SH-SY5Y (cell line): ENCODE measurements at regions not wholly inside any gene's neighbourhood (a gene's known extent, or its start where the extent isn't known, plus 50 kb on each side); places are given as distances from the start of the nearest gene placed in this dataset.

Experiments used
- GATA2 ChIP-seq: IDR thresholded peaks from 2 replicates; pipeline ENCODE4 v1.6.1; 2011; ENCODE audit warnings: mild to moderate bottlenecking, low read depth, low read length
- GATA3 ChIP-seq: IDR thresholded peaks from 2 replicates; pipeline ENCODE4 v1.6.1; 2011; ENCODE audit warnings: low read depth, mild to moderate bottlenecking, low read length, moderate library complexity

- TF ChIP-seq GATA2 (no peak), GATA3 (no peak)
These were observed 772.1 kb upstream of the RBFOX1 start for GRCh38 chr16:6560306-6561100.

GRCh38 chr16:6558661-6559060 is 774.0 kb upstream of the RBFOX1 start:
- TF ChIP-seq GATA3 (no peak), GATA2 (no peak)

- no peak for TF ChIP-seq GATA3
- no peak for TF ChIP-seq GATA2
These were observed 774.5 kb upstream of the RBFOX1 start for GRCh38 chr16:6558126-6558525.

- no peak for TF ChIP-seq GATA2
- no peak for TF ChIP-seq GATA3
These were observed 775.2 kb upstream of the RBFOX1 start for GRCh38 chr16:6557353-6558023.

- TF ChIP-seq GATA3 (no peak), GATA2 (no peak)
These were observed 783.2 kb upstream of the RBFOX1 start for GRCh38 chr16:6549415-6549814.

GRCh38 chr16:6548507-6548906 is 784.1 kb upstream of the RBFOX1 start:
- TF ChIP-seq GATA2 (no peak), GATA3 (no peak)

- no peak for TF ChIP-seq GATA3
- TF ChIP-seq GATA2 = no peak
These were observed 785.5 kb upstream of the RBFOX1 start for GRCh38 chr16:6547131-6547530.

- no peak for TF ChIP-seq GATA2
- TF ChIP-seq GATA3 = no peak
These were observed 787.3 kb upstream of the RBFOX1 start for GRCh38 chr16:6545329-6545728.

- TF ChIP-seq GATA3 (no peak), GATA2 (no peak)
These were observed 791.4 kb upstream of the RBFOX1 start for GRCh38 chr16:6541267-6541666.

- TF ChIP-seq GATA2 (no peak), GATA3 (no peak)
These were observed 796.2 kb upstream of the RBFOX1 start for GRCh38 chr16:6536411-6536810.

GRCh38 chr16:6531067-6531466 is 801.6 kb upstream of the RBFOX1 start:
- TF ChIP-seq GATA3 (no peak), GATA2 (no peak)

GRCh38 chr16:6528217-6528616 is 804.4 kb upstream of the RBFOX1 start:
- no peak for TF ChIP-seq GATA2
- TF ChIP-seq GATA3 = no peak

GRCh38 chr16:6527646-6528045 is 805.0 kb upstream of the RBFOX1 start:
- TF ChIP-seq GATA3 (no peak), GATA2 (no peak)

GRCh38 chr16:6524501-6524900 is 808.1 kb upstream of the RBFOX1 start:
- TF ChIP-seq GATA2 (no peak), GATA3 (no peak)

- no peak for TF ChIP-seq GATA3
- TF ChIP-seq GATA2 = no peak
These were observed 815.5 kb upstream of the RBFOX1 start for GRCh38 chr16:6517020-6517720.

GRCh38 chr16:6512512-6512911 is 820.1 kb upstream of the RBFOX1 start:
- TF ChIP-seq GATA3 = no peak
- no peak for TF ChIP-seq GATA2
